HG03280 (cell line): ENCODE measurements at regions not wholly inside any gene's neighbourhood (a gene's known extent, or its start where the extent isn't known, plus 50 kb on each side); places are given as distances from the start of the nearest gene placed in this dataset.
"Not testable (repeated sequence)": the region's sequence is repeated elsewhere in the genome, so short reads cannot be mapped to it uniquely, and the experiment has no call there.

Source experiments
- ATAC-seq: cut with Tn5 transposase; IDR thresholded peaks from one replicate; pipeline ENCODE4 v1.9.1; 2021; ENCODE audit warnings: mild to moderate bottlenecking, moderate library complexity; ENCODE audit not compliant: unreplicated experiment

DNA sequence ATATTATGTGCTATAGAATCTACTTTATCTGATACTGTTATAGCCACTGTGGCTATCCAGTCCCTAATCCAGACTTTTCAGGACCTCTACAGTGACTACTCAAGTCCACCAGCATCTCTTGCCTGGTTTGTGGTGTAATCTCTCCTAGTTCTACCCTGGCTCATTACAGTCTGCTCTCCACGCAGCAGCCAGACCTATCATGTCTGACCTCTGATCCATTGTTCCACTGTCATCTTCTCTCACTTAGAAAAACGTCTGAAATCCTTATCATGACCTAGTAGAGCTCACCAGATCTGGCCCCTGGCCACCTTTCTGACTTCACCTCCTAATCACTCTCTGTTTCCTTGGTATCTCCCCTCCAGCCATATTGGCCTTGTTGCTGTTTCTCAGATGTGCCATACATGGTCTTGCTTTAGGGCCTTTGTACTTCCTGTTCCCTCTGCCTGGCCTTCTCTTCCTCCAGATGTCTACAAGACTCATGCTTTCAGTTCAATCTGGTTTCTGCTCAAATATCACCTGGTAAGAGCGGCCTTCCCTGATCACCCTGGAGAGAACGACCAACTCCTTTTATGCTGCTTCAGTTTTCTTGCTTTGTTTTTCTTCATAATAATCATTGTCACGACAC, 475.5 kb downstream of the AACS start:
- ATAC-seq = no peak

GRCh38 chr12:125544960-125545359, 479.7 kb downstream of the AACS start:
- no peak for ATAC-seq

DNA sequence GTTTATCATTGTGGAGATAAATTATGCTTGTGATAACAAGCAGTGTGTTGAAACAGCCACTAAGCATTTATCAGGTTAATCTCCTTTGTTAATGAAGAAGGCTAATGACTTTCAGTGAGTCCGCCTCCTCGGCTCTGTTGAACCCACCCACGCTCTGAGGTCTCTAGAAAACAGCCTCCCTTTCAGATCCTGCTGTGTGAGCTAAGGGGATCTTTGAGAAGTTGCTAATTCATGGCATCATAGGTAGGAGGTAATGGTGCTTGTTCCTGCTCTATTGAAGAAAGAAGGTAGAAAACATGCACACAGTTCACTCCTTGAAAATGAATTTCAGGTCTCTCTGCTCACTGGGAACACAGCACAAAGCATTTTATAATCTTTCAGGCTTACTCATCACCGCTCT, 483.9 kb downstream of the AACS start:
- no peak for ATAC-seq

GRCh38 chr12:125549836-125550235, 484.6 kb downstream of the AACS start:
- no peak for ATAC-seq

GRCh38 chr12:125552295-125552694, 487.1 kb downstream of the AACS start:
- ATAC-seq = no peak

DNA sequence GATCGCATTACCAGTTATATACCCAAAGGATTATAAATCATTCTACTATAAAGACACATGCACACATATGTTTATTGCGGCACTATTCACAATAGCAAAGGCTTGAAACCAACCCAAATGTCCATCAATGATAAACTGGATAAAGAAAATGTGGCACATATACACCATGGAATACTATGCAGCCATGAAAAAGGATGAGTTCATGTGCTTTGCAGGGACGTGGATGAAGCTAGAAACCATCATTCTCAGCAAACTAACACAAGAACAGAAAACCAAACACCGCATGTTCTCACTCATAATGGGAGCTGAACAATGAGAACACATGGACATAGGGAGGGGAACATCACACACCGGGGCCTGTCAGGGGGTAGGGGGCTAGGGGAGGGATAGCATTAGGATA, 495.8 kb downstream of the AACS start:
- ATAC-seq = not testable (repeated sequence)

GRCh38 chr12:125564753-125565152, 499.5 kb downstream of the AACS start:
- no peak for ATAC-seq

DNA sequence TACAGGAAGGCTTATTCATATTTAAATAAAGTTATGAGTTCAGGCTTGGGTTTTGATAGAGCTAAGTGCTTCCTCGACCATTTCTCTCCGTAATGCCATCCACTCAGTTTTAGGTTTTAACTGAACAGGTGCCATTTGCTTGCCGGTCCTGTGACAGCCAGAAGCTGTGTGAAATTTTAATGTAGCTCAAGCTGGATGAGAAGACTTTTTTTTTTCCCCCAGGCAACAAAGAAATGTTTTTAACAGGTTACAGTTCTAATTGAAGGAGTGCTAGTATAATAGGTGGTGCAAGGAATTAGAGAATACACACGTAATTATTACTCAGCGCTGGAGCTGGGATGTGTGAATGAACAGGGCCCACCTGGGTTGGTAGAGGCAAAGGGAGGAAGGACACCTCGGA, 502.3 kb downstream of the AACS start:
- no peak for ATAC-seq

GRCh38 chr12:125568306-125568705, 503.1 kb downstream of the AACS start:
- no peak for ATAC-seq

DNA sequence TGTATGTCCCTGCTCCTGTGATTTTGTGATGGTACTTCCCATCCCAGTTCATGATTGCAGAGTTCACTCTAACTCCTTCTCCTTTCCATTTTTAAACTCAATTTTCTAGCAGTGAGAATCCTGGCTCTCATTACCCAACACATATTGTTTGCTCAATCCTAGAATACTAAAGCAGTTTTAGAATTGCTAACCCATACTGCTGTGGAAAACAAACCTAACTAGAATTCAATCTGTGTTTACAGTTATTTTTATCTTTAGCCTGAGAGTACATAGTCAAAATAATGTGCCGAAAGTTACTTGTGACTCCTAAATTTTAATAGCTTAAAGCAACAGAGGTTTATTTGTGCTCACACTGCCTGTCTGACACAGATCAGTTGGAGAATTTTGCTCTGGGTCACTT, 508.0 kb downstream of the AACS start:
- ATAC-seq = no peak

DNA sequence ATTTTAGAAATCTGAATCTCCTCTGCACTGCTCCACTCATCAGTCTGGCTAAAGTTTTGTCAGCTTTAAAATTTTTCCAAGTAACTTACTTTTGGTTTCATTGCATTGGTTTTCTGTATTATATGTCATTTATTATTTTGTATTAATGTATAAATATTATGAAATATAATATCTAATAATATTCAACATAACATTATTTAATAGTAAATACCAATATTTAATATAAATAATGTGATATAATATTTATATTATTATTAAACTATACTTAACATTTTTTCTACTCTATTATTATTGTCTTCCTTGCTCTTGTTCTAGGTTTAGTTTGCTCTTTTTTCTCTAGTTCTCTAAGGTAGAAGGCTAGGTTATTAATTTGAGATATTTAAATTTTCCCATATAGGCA, 512.1 kb downstream of the AACS start:
- no peak for ATAC-seq

- ATAC-seq = no peak
Measured at GRCh38 chr12:125579916-125580315, 514.7 kb downstream of the AACS start.

DNA sequence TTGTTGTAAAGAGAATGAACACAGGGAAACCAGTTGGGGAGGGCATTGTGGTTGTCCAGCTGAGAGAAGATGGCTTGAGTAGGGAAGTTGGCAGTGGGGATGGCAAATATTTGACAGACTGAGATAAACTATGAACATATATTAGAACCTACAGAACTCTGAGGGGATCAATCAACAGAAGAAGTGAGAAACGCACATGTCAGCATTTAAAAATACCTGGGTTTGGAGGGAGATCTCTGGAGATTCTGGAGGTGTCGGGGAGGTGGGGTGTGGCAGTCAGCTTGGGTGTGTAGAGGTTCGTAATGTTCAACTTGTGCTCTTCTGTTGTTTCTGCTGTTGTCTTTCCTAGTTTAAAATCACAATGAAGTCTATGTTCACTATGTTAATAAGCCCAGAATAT, 517.8 kb downstream of the AACS start:
- no peak for ATAC-seq

GRCh38 chr12:125586441-125586840, 521.2 kb downstream of the AACS start:
- ATAC-seq = no peak

DNA sequence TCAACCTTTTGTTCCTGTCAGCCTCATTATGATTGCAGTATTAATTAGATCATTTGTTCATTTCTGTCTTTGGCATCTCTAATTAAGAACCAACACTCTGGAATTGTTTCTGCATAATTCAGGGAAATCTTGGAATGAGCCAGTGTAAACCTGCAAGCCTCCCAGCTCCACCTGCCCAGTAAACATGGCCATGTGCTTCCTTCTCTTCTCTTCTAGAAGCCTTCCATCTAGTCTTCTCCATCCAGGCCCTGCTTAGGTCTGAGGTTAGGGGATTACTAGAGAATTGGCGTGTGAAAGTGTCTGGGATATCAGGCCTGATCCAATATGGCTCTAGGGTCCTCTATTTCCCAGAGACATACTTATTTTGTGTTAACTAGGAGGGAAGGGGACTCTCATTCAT, 528.0 kb downstream of the AACS start:
- ATAC-seq = no peak

DNA sequence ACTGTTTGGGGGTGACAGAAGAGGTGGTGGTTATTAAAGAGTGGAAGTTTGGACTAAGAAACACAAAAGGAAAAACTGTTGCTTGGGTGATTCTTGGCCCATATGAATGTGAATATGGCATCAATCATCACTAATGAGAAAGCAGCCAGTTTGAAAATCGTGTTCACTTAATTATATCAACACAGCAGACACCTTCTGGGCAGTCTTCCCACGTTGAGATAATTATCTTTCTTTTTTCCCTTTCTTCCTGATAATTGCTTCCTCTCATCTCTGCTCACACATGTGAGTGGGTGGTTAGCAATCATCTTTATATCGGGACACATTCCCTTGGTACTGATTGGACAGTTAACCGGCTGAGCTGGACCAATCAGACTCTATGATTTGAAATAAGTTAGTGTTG, 539.7 kb downstream of the AACS start:
- no peak for ATAC-seq

DNA sequence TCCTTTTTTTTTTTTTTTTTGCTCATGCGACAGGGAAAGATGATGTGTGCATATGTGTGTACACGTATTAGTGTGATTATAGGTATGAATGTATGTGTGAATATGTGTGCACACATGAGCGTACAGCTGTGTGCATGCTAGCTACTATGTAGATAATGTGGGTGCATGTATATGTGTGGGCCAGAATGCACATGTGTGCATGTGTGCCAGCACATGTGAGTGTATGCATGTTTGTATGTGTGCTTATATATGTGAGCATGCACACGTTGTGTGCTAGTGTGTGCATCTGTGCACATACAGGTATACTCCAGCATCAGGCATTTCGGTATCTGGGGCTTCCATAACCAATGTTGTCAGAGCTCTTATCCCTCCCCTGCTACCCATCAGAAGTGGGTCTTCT, 541.1 kb downstream of the AACS start:
- ATAC-seq = no peak

DNA sequence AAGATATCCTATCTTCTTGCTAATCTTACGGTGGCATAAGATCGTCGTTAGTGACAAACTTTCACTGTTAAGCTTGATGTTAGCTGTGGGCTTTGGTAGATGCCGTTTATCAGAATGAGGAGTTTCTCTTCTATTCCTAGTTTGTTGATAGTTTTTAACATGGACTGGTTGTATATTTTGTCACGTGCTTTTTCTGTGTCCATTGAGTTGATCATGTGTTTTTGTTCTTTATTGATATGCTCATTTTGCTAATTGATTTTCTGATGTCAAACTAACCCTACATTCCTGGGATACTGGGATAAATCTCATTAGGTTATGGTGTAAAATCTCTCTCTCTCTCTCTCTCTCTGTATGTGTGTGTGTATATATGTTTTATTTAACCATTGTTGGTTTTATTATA, 545.1 kb downstream of the AACS start:
- ATAC-seq = no peak

GRCh38 chr12:125610971-125611370, 545.7 kb downstream of the AACS start:
- ATAC-seq = no peak

DNA sequence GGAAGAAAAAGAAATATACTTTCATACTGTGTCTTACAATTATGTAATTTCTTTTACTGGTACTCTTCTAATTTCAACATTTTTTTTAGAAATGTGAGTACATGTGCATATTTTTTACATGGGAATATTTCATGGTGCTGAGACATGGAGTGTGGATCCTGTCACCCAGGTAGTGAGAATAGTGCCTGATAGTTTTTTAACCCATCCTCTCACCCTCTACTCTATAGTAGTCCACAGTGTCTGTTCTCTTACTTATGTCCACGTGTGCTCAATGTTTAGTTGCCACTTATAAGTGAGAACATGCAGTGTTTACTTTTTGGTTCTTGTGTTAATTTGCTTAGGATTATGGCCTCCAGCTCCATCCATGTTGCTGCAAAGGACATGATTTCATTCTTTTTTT, 548.8 kb downstream of the AACS start:
- ATAC-seq = no peak

DNA sequence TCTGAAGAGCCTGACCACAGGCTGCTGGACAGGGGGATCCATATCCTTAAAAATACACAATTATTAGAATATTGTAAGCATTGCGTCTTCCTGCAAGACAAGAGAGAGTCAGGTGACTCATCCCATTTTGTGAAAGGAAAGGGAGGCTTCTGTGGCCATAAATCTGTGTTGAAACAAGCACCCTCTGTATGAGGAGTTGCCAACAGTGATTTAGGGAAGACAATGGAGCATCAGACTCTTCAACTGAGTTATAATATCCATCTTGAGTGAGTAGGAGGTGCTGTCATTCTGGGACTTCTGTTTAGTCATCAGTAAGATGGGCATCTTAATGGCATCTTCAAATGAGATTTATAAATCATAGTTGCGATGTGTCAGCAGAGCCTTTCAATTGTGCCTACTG, 554.5 kb downstream of the AACS start:
- no peak for ATAC-seq

GRCh38 chr12:125633686-125634085, 568.5 kb downstream of the AACS start:
- no peak for ATAC-seq

DNA sequence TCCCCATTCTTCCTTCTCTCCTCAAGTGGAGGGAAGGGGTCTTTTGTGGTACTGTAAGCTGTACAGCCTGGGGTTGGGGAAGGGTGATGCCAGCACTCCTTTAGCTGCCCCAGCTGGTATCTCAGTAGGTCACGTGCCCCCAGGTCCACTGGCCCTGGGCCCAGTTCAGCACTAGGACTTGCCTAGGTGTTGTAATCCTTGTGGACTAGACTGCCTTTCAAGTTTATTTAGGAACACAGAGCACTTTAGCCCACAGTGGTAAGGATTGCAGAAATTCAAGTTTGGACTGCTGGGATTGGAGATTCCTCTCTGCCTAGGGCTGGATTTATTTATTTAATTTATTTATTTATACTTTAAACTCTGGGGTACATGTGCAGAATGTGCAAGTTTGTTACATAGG, 569.6 kb downstream of the AACS start:
- no peak for ATAC-seq

GRCh38 chr12:125639826-125640225, 574.6 kb downstream of the AACS start:
- no peak for ATAC-seq
